ENCODE measurements at regions not wholly inside any gene's neighbourhood (a gene's known extent, or its start where the extent isn't known, plus 50 kb on each side); places are given as distances from the start of the nearest gene placed in this dataset.

DNA sequence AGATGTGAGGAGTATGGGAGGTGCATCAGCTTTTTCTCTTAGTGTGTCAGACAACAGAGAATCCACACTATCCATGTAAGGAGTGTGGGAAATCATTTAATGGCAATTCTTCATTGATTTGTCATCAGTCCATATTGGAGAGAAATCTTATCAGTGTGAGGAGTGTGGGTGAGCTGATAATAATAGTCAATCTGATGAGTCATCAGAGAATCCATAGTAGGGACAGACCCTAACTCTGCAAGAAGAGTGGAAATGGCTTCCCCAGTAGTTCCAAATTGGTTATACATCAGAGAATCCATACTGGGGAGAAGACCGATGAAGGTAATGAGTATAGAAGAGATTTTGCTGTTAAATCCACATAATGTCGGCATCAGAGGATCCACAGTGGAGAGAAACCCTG lies 150.5 kb upstream of the THUMPD2 start:
- H3K27ac ChIP-seq (replicated peaks): no peak overlapping the region
- intact Hi-C loops (cut with micrococcal nuclease): no loop called here
- peaks cover 9% of the 10 kb centered on the region for H3K27me3 ChIP-seq (ENCODE audit: low read depth)
- no peak for DNase-seq
- no peak for TF ChIP-seq CTCF (IDR thresholded peaks at IDR 0.05; ENCODE audit: borderline replicate concordance)
- H3K9me3 ChIP-seq (replicated peaks): no peaks in the 10 kb centered on the region
- no peak overlapping the region for H3K4me3 ChIP-seq
- no peaks in the 10 kb centered on the region for H3K36me3 ChIP-seq
- H3K4me1 ChIP-seq: no peaks in the 10 kb centered on the region

DNA sequence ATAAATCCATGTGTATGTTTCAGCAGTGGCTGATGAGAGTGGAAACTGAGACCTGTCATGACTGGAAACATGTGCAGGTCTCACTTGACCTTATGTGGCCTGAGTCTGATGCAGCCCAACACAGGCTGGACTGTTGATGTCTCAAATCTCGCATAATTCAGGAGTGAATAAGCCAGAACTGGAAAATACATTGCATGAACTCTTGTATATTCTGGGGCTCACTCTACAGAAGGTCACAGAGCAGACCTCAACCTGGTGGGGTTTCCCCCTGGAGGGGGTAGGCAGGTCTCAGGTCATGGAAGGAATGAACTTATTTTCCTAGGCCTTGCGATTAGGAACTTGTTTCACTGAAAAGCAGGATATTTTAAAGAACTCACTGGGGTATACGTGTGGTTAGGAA lies 146.3 kb upstream of the THUMPD2 start:
- intact Hi-C loops (cut with micrococcal nuclease): no loop called here
- peaks cover 9% of the 10 kb centered on the region for H3K27me3 ChIP-seq (ENCODE audit: low read depth)
- no peak overlapping the region for H3K4me3 ChIP-seq
- H3K36me3 ChIP-seq: no peaks in the 10 kb centered on the region
- no peak for TF ChIP-seq CTCF (IDR thresholded peaks at IDR 0.05; ENCODE audit: borderline replicate concordance)
- no peaks in the 10 kb centered on the region for H3K4me1 ChIP-seq
- no peaks in the 10 kb centered on the region for H3K9me3 ChIP-seq (replicated peaks)
- H3K27ac ChIP-seq (replicated peaks): no peak overlapping the region
- DNase-seq: no peak

DNA sequence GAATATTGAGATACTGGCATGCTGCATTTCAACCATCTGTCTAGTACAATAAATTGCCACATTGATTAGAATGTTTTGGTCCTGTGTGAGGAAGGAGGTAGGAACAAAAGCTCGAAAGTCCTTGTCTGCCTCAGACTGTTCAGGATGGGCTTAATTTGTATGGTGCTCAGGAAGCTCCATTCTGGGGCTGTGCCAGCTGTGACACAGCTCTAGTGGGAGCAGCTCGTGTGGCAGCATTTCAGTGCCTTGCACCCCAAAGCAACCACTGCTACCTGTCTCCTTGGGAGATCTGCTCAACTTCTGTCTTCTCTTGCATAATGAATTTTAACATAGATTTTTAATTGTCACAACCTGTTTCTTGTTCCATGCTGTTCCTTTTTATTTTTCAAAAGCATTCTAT lies 144.4 kb upstream of the THUMPD2 start:
- intact Hi-C loops (cut with micrococcal nuclease): no loop called here

DNA sequence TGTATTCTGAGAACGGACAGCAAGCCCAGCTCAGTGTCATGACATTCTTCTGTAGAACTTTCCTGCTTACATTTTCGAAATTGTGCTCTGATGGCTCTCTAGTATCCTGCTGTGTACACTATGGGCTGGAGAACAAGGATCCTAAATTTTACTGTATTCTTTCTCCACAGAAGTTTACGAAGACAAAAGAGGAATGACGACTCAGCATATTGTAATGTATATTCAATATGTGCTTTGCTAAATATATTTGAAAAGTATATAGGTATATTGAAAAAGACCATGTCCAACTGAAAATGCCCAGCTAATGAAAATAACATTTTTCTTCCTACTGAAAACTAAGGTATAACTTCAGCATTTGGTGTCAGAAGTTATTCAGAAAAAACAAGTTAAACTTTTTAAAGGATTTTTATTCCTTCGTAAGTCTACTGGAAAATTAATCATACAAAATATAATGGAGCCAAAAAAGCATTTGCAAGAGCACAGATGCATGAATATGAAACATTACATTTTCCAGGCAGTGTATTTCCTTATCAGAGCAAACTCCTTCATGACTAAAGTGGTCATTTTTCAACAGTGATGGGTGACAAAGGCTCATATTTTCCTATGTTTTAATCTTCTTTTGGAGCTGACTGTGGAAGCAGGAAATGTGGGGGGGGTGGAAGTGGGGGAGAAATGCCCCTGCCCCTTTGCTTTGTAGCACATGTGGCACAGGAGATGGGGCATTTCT lies 143.8 kb upstream of the THUMPD2 start:
- Histone ChIP-seq H3K27ac (replicated peaks) (no peak overlapping the region), H3K36me3 (no peaks in the 10 kb centered on the region), H3K4me1 (no peaks in the 10 kb centered on the region), H3K9me3 (replicated peaks) (no peaks in the 10 kb centered on the region), H3K27me3 (ENCODE audit: low read depth) (no peaks in the 10 kb centered on the region), H3K4me3 (no peak overlapping the region)
- DNase-seq: no peak
- intact Hi-C loops (cut with micrococcal nuclease): no loop called here
- TF ChIP-seq CTCF (IDR thresholded peaks at IDR 0.05; ENCODE audit: borderline replicate concordance): no peak

More for the DNA sequence above, 144.4 kb upstream of the THUMPD2 start:
- no peak overlapping the region for H3K27ac ChIP-seq (replicated peaks)
- no peak overlapping the region for H3K4me3 ChIP-seq
- TF ChIP-seq CTCF (IDR thresholded peaks at IDR 0.05; ENCODE audit: borderline replicate concordance): no peak
- no peaks in the 10 kb centered on the region for H3K9me3 ChIP-seq (replicated peaks)
- no peaks in the 10 kb centered on the region for H3K27me3 ChIP-seq (ENCODE audit: low read depth)
- DNase-seq: no peak
- no peaks in the 10 kb centered on the region for H3K36me3 ChIP-seq
- H3K4me1 ChIP-seq: no peaks in the 10 kb centered on the region

GRCh38 chr2:39920307-39920801 lies 141.3 kb upstream of the THUMPD2 start:
- Histone ChIP-seq H3K4me3 (no peak overlapping the region), H3K27ac (replicated peaks) (no peak overlapping the region), H3K4me1 (no peaks in the 10 kb centered on the region), H3K9me3 (replicated peaks) (no peaks in the 10 kb centered on the region), H3K36me3 (no peaks in the 10 kb centered on the region), H3K27me3 (ENCODE audit: low read depth) (no peaks in the 10 kb centered on the region)
- no peak for DNase-seq
- no peak for TF ChIP-seq CTCF (IDR thresholded peaks at IDR 0.05; ENCODE audit: borderline replicate concordance)
- intact Hi-C loops (cut with micrococcal nuclease): no loop called here

All from left ventricle myocardium inferior (tissue), 1 donor.